K562 (cell line): ENCODE measurements at regions not wholly inside any gene's neighbourhood (a gene's known extent, or its start where the extent isn't known, plus 50 kb on each side); places are given as distances from the start of the nearest gene placed in this dataset.
"Not testable (repeated sequence)": the region's sequence is repeated elsewhere in the genome, so short reads cannot be mapped to it uniquely, and the experiment has no call there.

Experiments used
- ATAC-seq: fragments of 200-7000 bp; cut with Tn5 transposase; 3 replicates; pipeline ENCODE4 v1.9.1; 2020; ENCODE audit warnings: moderate library complexity
- BruUV-seq: library from RNA; stranded (reverse); fragments of 400-500 nt; replicated peaks from 2 replicates; lab custom pipeline; 2021; lab: Mats Ljungman, UMichigan
- CTCF ChIA-PET: fragments of 300-600 bp; formaldehyde crosslinking; extraction: SDS; loops from one replicate; lab custom pipeline; 2021; ENCODE audit warnings: low intra/inter-chr PET ratio; lab: Yijun Ruan, JAX
- POLR2A ChIA-PET: fragments of 300-600, 350-650 bp; sonication (Branson Sonifier 250); formaldehyde crosslinking; extraction: SDS; loops from one replicate; lab custom pipeline; 2021; ENCODE audit warnings: antibody characterized with exemption, inconsistent platforms; lab: Yijun Ruan, JAX
- DNase-seq, 4 experiments: peaks; one replicate each; pipeline versions ENCODE4 v3.0.0 to v3.0.0-alpha.2; 2011 to 2018; ENCODE audit warnings: low spot score in 3 of 4, mixed read lengths in 3 of 4; ENCODE audit errors: extremely low read depth in 1 of 4
- FAIRE-seq: peaks from 2 replicates; lab custom pipeline; 2011; peaks lifted over from hg19 to GRCh38; lab: Jason Lieb, UNC
- H2AFZ ChIP-seq: 2 replicates; pipeline ENCODE4 v1.6.0; 2011; ENCODE audit warnings: low read depth, low read length, control low read depth, inconsistent platforms
- H3K27ac ChIP-seq: fragments of 200-600 bp; 3 replicates; pipeline ENCODE4 v1.8.0; 2011; ENCODE audit warnings: low read depth, mild to moderate bottlenecking, control low read depth, inconsistent platforms, low read length, moderate library complexity, mixed read lengths; ENCODE audit errors: extremely low read depth
- H3K27me3 ChIP-seq, 2 experiments: fragments of 300-600 bp in 1 of 2; 2 replicates in 1 of 2; 3 replicates in 1 of 2; pipeline versions ENCODE4 v1.6.0 to v1.8.0; 2011; ENCODE audit warnings: inconsistent platforms in 2 of 2, low read length in 2 of 2, mild to moderate bottlenecking in 1 of 2, mixed read lengths in 1 of 2, moderate library complexity in 1 of 2; ENCODE audit not compliant: control insufficient read depth in 2 of 2, insufficient read depth in 2 of 2
- H3K36me3 ChIP-seq: fragments of 300-600 bp; 3 replicates; pipeline ENCODE4 v1.8.0; 2011; ENCODE audit warnings: mild to moderate bottlenecking, low read length, inconsistent platforms; ENCODE audit not compliant: control insufficient read depth, insufficient read depth
- H3K4me1 ChIP-seq, 2 experiments: fragments of 200-600 bp in 1 of 2; replicated peaks in 1 of 2; 2 replicates in 1 of 2; 3 replicates in 1 of 2; pipeline versions ENCODE4 v1.5.1 to v1.8.0; 2011; ENCODE audit warnings: inconsistent platforms in 2 of 2, low read length in 2 of 2, mild to moderate bottlenecking in 1 of 2, mixed read lengths in 1 of 2, moderate library complexity in 1 of 2; ENCODE audit not compliant: control insufficient read depth in 2 of 2, insufficient read depth in 2 of 2
- H3K4me2 ChIP-seq: 2 replicates; pipeline ENCODE4 v1.6.1; 2011; ENCODE audit warnings: low read length, control low read depth, inconsistent platforms, mixed read lengths; ENCODE audit not compliant: insufficient read depth
- H3K4me3 ChIP-seq: fragments of 200-600 bp; sonication (generic), shearing (Covaris generic); 2 replicates; pipeline ENCODE4 v1.5.1; 2016; ENCODE audit warnings: control low read depth, inconsistent platforms
- H3K79me2 ChIP-seq: fragments of 200-600 bp; 3 replicates; pipeline ENCODE4 v1.8.0; 2011; ENCODE audit warnings: low read length, inconsistent platforms; ENCODE audit not compliant: control insufficient read depth, insufficient read depth
- H3K9ac ChIP-seq, 2 experiments: 2 replicates each; pipeline versions ENCODE4 v1.6.0 to v1.6.1; 2011; ENCODE audit warnings: low read depth in 2 of 2, low read length in 2 of 2, control low read depth in 1 of 2, inconsistent platforms in 1 of 2, mild to moderate bottlenecking in 1 of 2, mixed read lengths in 1 of 2; ENCODE audit not compliant: insufficient read depth in 1 of 2
- H3K9me1 ChIP-seq: one replicate; pipeline ENCODE4 v1.6.0; 2011; ENCODE audit warnings: inconsistent platforms, mild to moderate bottlenecking, low read length, moderate library complexity; ENCODE audit not compliant: control insufficient read depth, insufficient read depth
- H3K9me3 ChIP-seq: replicated peaks from 2 replicates; pipeline ENCODE4 v1.5.1; 2011; ENCODE audit warnings: low read depth, low read length, inconsistent platforms; ENCODE audit not compliant: control insufficient read depth, insufficient read depth
- H4K20me1 ChIP-seq: replicated peaks from 2 replicates; pipeline ENCODE4 v1.6.1; 2011; ENCODE audit warnings: low read length, inconsistent platforms, mixed read lengths; ENCODE audit not compliant: control insufficient read depth, insufficient read depth
- PHF8 ChIP-seq: fragments of 200-600 bp; sonication (generic); IDR thresholded peaks from 2 replicates; pipeline ENCODE4 v1.6.1; 2012; ENCODE audit warnings: mixed run types, mild to moderate bottlenecking, inconsistent platforms, low read length, moderate library complexity, borderline replicate concordance
- WGBS: fragments of 100-300 bp; shearing (Covaris generic); methylation state at CpG from one replicate; pipeline ENCODE4 v1.1.6; 2016; ENCODE audit warnings: low coverage, mixed read lengths; ENCODE audit not compliant: insufficient coverage; ENCODE audit errors: missing lambda C conversion rate; 5-methylcytosine and 5-hydroxymethylcytosine counted together
- in situ Hi-C: fragments of 300-500 bp; cut with MboI; formaldehyde crosslinking; loops from 4 replicates; pipeline ENCODE4 v1.15.0; 2018; ENCODE audit warnings: inconsistent platforms, mixed read lengths
- intact Hi-C: fragments of 100-400 bp; cut with micrococcal nuclease; formaldehyde crosslinking; loops from 2 replicates; pipeline ENCODE4 v1.14.2; 2022
- TF ChIP-seq, protein P1 (sequence below): sonication (generic); formaldehyde crosslinking; IDR thresholded peaks from 2 replicates; pipeline ENCODE4 v1.8.0; 2023; ENCODE audit warnings: mild to moderate bottlenecking, missing genetic modification reagents
- TF ChIP-seq, protein P2 (sequence below): fragments of 450-650 bp; IDR thresholded peaks from 2 replicates; pipeline ENCODE4 v1.6.1; 2016; ENCODE audit warnings: antibody characterized with exemption

- DNase-seq, H3K9ac ChIP-seq, H3K9me3 ChIP-seq, H4K20me1 ChIP-seq, POLR2A ChIA-PET, H3K4me2 ChIP-seq, in situ Hi-C loops, CTCF ChIA-PET, ATAC-seq, H3K79me2 ChIP-seq, BruUV-seq, H3K9me1 ChIP-seq, H3K4me3 ChIP-seq, intact Hi-C loops, FAIRE-seq, H2AFZ ChIP-seq, H3K27ac ChIP-seq, H3K4me1 ChIP-seq, H3K36me3 ChIP-seq: not testable (repeated sequence)
- peaks cover 0 to 26% of the 10 kb centered on the region in 2 experiments; a peak in 2 of 5 replicates for H3K27me3 ChIP-seq
- under 1% methylated on average over 11 of the region's 15 CpGs for WGBS
These were observed 187.4 kb downstream of the TBC1D2B start for GRCh38 chr15:77889828-77890725.

- CTCF ChIA-PET = no interaction called here
- Histone ChIP-seq H3K79me2 (no peaks in the 10 kb centered on the region), H2AFZ (no peak overlapping the region), H3K27ac (no peak overlapping the region), H3K4me2 (no peak overlapping the region), H3K36me3 (no peaks in the 10 kb centered on the region), H3K4me1 (peaks cover 0 to 5% of the 10 kb centered on the region in 2 experiments; a peak in 2 of 5 replicates), H3K9me1 (no peaks in the 10 kb centered on the region), H3K4me3 (no peak overlapping the region), H3K9ac (no peak overlapping the region), H4K20me1 (no peaks in the 10 kb centered on the region), H3K9me3 (no peaks in the 10 kb centered on the region), H3K27me3 (peaks cover 0 to 24% of the 10 kb centered on the region in 2 experiments; a peak in 2 of 5 replicates)
- POLR2A ChIA-PET = no interaction called here
- no TSS peak for BruUV-seq
- no peak for ATAC-seq
- DNase-seq = no peak
- in situ Hi-C loops (no loop called here), intact Hi-C loops (no loop called here)
- WGBS = 15% methylated on average over 14 of the region's 17 CpGs
- TF ChIP-seq, protein P1, sequence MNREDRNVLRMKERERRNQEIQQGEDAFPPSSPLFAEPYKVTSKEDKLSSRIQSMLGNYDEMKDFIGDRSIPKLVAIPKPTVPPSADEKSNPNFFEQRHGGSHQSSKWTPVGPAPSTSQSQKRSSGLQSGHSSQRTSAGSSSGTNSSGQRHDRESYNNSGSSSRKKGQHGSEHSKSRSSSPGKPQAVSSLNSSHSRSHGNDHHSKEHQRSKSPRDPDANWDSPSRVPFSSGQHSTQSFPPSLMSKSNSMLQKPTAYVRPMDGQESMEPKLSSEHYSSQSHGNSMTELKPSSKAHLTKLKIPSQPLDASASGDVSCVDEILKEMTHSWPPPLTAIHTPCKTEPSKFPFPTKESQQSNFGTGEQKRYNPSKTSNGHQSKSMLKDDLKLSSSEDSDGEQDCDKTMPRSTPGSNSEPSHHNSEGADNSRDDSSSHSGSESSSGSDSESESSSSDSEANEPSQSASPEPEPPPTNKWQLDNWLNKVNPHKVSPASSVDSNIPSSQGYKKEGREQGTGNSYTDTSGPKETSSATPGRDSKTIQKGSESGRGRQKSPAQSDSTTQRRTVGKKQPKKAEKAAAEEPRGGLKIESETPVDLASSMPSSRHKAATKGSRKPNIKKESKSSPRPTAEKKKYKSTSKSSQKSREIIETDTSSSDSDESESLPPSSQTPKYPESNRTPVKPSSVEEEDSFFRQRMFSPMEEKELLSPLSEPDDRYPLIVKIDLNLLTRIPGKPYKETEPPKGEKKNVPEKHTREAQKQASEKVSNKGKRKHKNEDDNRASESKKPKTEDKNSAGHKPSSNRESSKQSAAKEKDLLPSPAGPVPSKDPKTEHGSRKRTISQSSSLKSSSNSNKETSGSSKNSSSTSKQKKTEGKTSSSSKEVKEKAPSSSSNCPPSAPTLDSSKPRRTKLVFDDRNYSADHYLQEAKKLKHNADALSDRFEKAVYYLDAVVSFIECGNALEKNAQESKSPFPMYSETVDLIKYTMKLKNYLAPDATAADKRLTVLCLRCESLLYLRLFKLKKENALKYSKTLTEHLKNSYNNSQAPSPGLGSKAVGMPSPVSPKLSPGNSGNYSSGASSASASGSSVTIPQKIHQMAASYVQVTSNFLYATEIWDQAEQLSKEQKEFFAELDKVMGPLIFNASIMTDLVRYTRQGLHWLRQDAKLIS (CRISPR knock-in tag) = no peak
- TF ChIP-seq, protein P2, sequence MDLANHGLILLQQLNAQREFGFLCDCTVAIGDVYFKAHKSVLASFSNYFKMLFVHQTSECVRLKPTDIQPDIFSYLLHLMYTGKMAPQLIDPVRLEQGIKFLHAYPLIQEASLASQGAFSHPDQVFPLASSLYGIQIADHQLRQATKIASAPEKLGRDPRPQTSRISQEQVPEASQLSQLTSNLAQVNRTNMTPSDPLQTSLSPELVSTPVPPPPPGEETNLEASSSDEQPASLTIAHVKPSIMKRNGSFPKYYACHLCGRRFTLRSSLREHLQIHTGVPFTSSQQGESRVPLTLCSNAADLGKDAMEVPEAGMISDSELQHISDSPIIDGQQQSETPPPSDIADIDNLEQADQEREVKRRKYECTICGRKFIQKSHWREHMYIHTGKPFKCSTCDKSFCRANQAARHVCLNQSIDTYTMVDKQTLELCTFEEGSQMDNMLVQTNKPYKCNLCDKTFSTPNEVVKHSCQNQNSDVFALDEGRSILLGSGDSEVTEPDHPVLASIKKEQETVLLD = no peak
- TF ChIP-seq PHF8 = no peak
- peak; percentile 75 for FAIRE-seq
These were observed 188.3 kb downstream of the TBC1D2B start for GRCh38 chr15:77889009-77889806.
